ENCODE measurements at regions not wholly inside any gene's neighbourhood (a gene's known extent, or its start where the extent isn't known, plus 50 kb on each side); places are given as distances from the start of the nearest gene placed in this dataset.

DNA sequence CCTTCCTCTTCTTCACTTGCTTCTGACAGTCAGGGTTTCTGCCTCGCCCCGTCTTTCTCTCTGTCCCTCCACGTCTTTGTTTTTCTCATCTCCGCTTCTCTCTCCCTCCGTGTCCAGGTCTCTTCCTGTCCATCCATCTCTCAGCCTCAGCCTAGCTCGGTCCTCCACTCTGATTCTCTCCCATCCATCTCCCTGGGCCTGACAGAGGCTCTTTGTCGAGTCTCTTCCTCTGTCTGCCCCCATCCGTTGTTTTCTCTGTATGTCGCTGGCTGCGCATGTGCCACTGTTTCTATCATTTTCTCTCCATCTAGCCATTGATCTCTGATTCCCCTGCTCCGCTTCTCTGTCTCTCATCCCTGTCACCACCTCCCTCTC, 328.9 kb upstream of the TBX3 start:
- no peak for TF ChIP-seq EP300 (IDR thresholded peaks at IDR 0.05; ENCODE audit: borderline replicate concordance)
- TF ChIP-seq CREB1 (IDR thresholded peaks at IDR 0.05; ENCODE audit: low read depth): no peak
- no peak for TF ChIP-seq TEAD4 (IDR thresholded peaks at IDR 0.05)
- TF ChIP-seq RAD21 (IDR thresholded peaks at IDR 0.05; ENCODE audit: low read depth): no peak
- TF ChIP-seq, protein P1, sequence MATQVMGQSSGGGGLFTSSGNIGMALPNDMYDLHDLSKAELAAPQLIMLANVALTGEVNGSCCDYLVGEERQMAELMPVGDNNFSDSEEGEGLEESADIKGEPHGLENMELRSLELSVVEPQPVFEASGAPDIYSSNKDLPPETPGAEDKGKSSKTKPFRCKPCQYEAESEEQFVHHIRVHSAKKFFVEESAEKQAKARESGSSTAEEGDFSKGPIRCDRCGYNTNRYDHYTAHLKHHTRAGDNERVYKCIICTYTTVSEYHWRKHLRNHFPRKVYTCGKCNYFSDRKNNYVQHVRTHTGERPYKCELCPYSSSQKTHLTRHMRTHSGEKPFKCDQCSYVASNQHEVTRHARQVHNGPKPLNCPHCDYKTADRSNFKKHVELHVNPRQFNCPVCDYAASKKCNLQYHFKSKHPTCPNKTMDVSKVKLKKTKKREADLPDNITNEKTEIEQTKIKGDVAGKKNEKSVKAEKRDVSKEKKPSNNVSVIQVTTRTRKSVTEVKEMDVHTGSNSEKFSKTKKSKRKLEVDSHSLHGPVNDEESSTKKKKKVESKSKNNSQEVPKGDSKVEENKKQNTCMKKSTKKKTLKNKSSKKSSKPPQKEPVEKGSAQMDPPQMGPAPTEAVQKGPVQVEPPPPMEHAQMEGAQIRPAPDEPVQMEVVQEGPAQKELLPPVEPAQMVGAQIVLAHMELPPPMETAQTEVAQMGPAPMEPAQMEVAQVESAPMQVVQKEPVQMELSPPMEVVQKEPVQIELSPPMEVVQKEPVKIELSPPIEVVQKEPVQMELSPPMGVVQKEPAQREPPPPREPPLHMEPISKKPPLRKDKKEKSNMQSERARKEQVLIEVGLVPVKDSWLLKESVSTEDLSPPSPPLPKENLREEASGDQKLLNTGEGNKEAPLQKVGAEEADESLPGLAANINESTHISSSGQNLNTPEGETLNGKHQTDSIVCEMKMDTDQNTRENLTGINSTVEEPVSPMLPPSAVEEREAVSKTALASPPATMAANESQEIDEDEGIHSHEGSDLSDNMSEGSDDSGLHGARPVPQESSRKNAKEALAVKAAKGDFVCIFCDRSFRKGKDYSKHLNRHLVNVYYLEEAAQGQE (IDR thresholded peaks at IDR 0.05; ENCODE audit: low read depth): no peak
- no peak for TF ChIP-seq TAF1 (IDR thresholded peaks at IDR 0.05; ENCODE audit: low read depth)
- TF ChIP-seq ZBTB7A (IDR thresholded peaks at IDR 0.05; ENCODE audit: low read depth): no peak

- no peak for TF ChIP-seq EP300 (IDR thresholded peaks at IDR 0.05; ENCODE audit: borderline replicate concordance)
- no peak for TF ChIP-seq NFIC (IDR thresholded peaks at IDR 0.05)
- TF ChIP-seq TEAD4 (IDR thresholded peaks at IDR 0.05): no peak
- no peak for TF ChIP-seq YY1 (IDR thresholded peaks at IDR 0.05; ENCODE audit: low read depth)
- TF ChIP-seq, protein P2, sequence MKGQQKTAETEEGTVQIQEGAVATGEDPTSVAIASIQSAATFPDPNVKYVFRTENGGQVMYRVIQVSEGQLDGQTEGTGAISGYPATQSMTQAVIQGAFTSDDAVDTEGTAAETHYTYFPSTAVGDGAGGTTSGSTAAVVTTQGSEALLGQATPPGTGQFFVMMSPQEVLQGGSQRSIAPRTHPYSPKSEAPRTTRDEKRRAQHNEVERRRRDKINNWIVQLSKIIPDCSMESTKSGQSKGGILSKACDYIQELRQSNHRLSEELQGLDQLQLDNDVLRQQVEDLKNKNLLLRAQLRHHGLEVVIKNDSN (IDR thresholded peaks at IDR 0.05): no peak
- no peak for TF ChIP-seq EGR1 (IDR thresholded peaks at IDR 0.05)
These were observed 327.7 kb upstream of the TBX3 start for GRCh38 chr12:115011703-115012102.

- TF ChIP-seq TCF12 (IDR thresholded peaks at IDR 0.05; ENCODE audit: low read depth): no peak
- no peak for TF ChIP-seq FOXM1 (IDR thresholded peaks at IDR 0.05; ENCODE audit: borderline replicate concordance, low read depth)
- TF ChIP-seq RAD21 (IDR thresholded peaks at IDR 0.05; ENCODE audit: low read depth): no peak
- no peak for TF ChIP-seq YY1 (IDR thresholded peaks at IDR 0.05; ENCODE audit: low read depth)
- TF ChIP-seq, protein P1 (IDR thresholded peaks at IDR 0.05; ENCODE audit: low read depth): no peak
- no peak for TF ChIP-seq TAF1 (IDR thresholded peaks at IDR 0.05; ENCODE audit: low read depth)
- TF ChIP-seq CREB1 (IDR thresholded peaks at IDR 0.05; ENCODE audit: low read depth): no peak
- TF ChIP-seq ZBTB7A (IDR thresholded peaks at IDR 0.05; ENCODE audit: low read depth): no peak
- TF ChIP-seq TEAD4 (IDR thresholded peaks at IDR 0.05): no peak
- TF ChIP-seq EGR1 (IDR thresholded peaks at IDR 0.05): no peak
- TF ChIP-seq, protein P2 (IDR thresholded peaks at IDR 0.05): no peak
- TF ChIP-seq EP300 (IDR thresholded peaks at IDR 0.05; ENCODE audit: borderline replicate concordance): no peak
- TF ChIP-seq CEBPB (IDR thresholded peaks at IDR 0.05): no peak
These were observed 326.5 kb upstream of the TBX3 start for GRCh38 chr12:115010324-115010995.

GRCh38 chr12:115008929-115009328, 325.0 kb upstream of the TBX3 start:
- TF ChIP-seq FOXM1 (IDR thresholded peaks at IDR 0.05; ENCODE audit: borderline replicate concordance, low read depth): no peak
- TF ChIP-seq TAF1 (IDR thresholded peaks at IDR 0.05; ENCODE audit: low read depth): no peak
- TF ChIP-seq, protein P1 (IDR thresholded peaks at IDR 0.05; ENCODE audit: low read depth): no peak
- no peak for TF ChIP-seq ZBTB7A (IDR thresholded peaks at IDR 0.05; ENCODE audit: low read depth)

- TF ChIP-seq NFIC (IDR thresholded peaks at IDR 0.05) (no peak), ZBTB7A (IDR thresholded peaks at IDR 0.05; ENCODE audit: low read depth) (no peak), EGR1 (IDR thresholded peaks at IDR 0.05) (no peak), CEBPB (IDR thresholded peaks at IDR 0.05) (no peak), FOXM1 (IDR thresholded peaks at IDR 0.05; ENCODE audit: borderline replicate concordance, low read depth) (no peak), RAD21 (IDR thresholded peaks at IDR 0.05; ENCODE audit: low read depth) (no peak), MAX (IDR thresholded peaks at IDR 0.05) (no peak), EP300 (IDR thresholded peaks at IDR 0.05; ENCODE audit: borderline replicate concordance) (no peak), YY1 (IDR thresholded peaks at IDR 0.05; ENCODE audit: low read depth) (no peak)
- TF ChIP-seq, protein P1 (IDR thresholded peaks at IDR 0.05; ENCODE audit: low read depth): no peak
- TF ChIP-seq, protein P2 (IDR thresholded peaks at IDR 0.05): no peak
These were observed 320.6 kb upstream of the TBX3 start for GRCh38 chr12:115004470-115005146.
